NCI-H524 treated with DMSO at 0.1 percent for 48 hours (cell line): ENCODE measurements at regions not wholly inside any gene's neighbourhood (a gene's known extent, or its start where the extent isn't known, plus 50 kb on each side); places are given as distances from the start of the nearest gene placed in this dataset.

ENCODE experiments used
- DNase-seq: peaks from one replicate; lab custom pipeline; 2025; lab: John Stamatoyannopoulos, UW

GRCh38 chr1:201686714-201687455 is 142.1 kb upstream of the IPO9 start:
- no peak for DNase-seq

- DNase-seq, result no peak
Observed at GRCh38 chr1:201688514-201688913, 140.4 kb upstream of the IPO9 start.

GRCh38 chr1:201689647-201690046 is 139.3 kb upstream of the IPO9 start:
- no peak for DNase-seq

- no peak for DNase-seq
Observed at GRCh38 chr1:201690528-201690927, 138.4 kb upstream of the IPO9 start.

- DNase-seq, result no peak
Observed at GRCh38 chr1:201691716-201692554, 137.0 kb upstream of the IPO9 start.

GRCh38 chr1:201692555-201693394 is 136.2 kb upstream of the IPO9 start:
- peak; percentile 98 for DNase-seq

GRCh38 chr1:201693890-201694607 is 134.9 kb upstream of the IPO9 start:
- no peak for DNase-seq

- no peak for DNase-seq
Observed at GRCh38 chr1:201694608-201695335, 134.2 kb upstream of the IPO9 start.

GRCh38 chr1:201695607-201696006 is 133.3 kb upstream of the IPO9 start:
- no peak for DNase-seq

- DNase-seq, result no peak
Observed at GRCh38 chr1:201696217-201696761, 132.7 kb upstream of the IPO9 start.

GRCh38 chr1:201697174-201697573 is 131.8 kb upstream of the IPO9 start:
- DNase-seq, result peak; percentile 80

GRCh38 chr1:201701831-201702230 is 127.1 kb upstream of the IPO9 start:
- DNase-seq, result no peak

GRCh38 chr1:201702936-201703335 is 126.0 kb upstream of the IPO9 start:
- DNase-seq, result peak; percentile 95

GRCh38 chr1:201703621-201704438 is 125.1 kb upstream of the IPO9 start:
- DNase-seq, result peak; percentile 50

GRCh38 chr1:201704439-201704792 is 124.5 kb upstream of the IPO9 start:
- DNase-seq, result no peak

- DNase-seq, result no peak
Observed at GRCh38 chr1:201705389-201705788, 123.6 kb upstream of the IPO9 start.

GRCh38 chr1:201706109-201706508 is 122.8 kb upstream of the IPO9 start:
- no peak for DNase-seq

GRCh38 chr1:201707027-201707426 is 121.9 kb upstream of the IPO9 start:
- DNase-seq, result no peak

GRCh38 chr1:201707656-201708055 is 121.3 kb upstream of the IPO9 start:
- DNase-seq, result no peak

GRCh38 chr1:201708085-201708512 is 120.9 kb upstream of the IPO9 start:
- DNase-seq, result no peak
